ENCODE measurements at regions not wholly inside any gene's neighbourhood (a gene's known extent, or its start where the extent isn't known, plus 50 kb on each side); places are given as distances from the start of the nearest gene placed in this dataset.

DNA sequence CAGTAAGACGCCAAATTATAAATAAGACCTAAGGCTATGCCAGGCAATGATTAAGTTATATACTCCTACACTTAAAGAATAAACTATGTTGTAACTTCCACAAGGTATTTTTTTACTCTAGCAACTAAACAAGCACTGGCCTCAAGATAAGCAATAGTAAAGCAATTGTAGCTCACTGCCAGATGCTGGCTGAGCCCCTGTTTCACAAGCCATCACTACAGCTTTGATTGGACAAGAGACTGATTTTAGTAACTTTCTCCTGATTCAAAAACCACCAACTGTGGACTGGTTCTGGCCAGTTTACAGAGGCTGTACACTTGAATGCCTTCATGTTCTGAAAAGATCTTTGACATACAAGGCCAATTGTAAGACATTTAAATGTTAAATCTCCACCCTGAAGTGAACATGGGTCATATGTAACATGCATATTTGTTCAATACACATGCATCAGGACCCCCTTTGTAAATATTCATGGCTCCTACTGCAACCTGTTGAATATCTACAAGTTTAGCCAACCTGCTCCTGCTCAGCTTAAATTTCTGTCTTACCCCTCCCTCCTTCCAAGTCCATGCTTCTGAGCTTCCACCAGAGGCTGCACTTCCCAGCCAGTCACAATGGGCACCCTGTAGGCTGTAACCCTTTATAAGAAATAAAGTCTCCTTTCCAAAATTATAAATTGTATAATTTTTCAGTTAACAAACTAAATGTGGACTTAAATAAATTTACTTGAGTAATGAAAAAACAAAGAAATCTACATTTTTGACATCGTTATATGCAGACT lies 423.6 kb downstream of the ANKRD50 start:
- no peak for DNase-seq (ENCODE audit: low read depth)

DNA sequence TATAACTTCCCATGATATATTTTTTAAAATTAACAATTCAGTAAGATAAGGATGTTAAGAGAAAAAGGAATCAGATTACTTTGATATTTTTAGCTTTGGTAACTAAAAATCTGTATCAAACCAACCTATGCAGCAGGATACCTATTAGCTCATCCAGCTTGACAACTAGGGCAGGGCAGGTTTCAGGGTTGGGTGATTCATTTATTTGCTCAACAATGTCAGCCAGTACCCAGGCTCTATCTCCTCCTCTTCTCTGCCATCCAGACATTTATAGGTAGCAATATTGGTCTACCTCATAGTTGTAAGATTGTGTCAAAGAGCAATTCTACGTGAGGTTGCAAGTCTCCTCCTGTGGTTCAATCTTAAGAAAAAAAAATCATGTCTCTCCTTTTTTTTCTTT lies 421.9 kb downstream of the ANKRD50 start:
- DNase-seq (ENCODE audit: low read depth) = no peak

DNA sequence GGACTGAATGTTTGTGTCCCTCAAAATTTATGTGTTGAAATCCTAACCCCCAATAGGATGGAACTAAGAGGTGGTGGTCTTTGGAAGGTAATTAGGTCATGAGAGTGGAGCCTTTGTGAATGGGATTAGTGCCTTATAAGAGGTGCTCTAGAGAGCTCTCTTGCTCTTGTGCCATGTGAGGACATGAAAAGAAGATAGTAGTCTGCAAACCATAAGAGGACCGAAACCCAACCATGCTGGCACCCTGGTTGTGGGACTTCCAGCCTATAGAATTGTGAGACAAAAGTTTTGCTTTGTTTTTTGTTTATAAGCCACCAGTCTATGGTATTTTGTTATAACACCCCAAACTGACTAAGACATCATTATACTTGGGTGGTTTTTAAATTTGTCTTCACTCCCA lies 417.1 kb downstream of the ANKRD50 start:
- no peak for DNase-seq (ENCODE audit: low read depth)

DNA sequence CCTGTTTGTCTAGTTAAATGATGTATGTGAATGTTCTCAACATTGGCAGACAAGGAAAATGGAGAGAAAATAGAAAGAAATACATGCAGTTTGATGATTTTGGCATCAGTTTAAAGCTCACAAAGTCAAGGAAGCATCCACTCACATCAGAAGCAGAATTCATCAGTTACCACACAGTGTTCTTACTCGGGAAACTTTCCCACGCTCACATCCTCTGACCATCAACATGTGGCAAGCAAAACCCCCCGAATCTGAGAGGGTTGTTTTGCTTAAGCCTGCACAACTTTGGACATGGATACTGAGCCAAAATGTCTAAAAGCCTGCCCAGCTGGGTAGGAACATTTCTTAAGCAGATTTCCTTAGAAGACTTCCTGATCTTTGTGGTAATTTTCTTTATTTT lies 407.6 kb downstream of the ANKRD50 start:
- DNase-seq (ENCODE audit: low read depth) = no peak

DNA sequence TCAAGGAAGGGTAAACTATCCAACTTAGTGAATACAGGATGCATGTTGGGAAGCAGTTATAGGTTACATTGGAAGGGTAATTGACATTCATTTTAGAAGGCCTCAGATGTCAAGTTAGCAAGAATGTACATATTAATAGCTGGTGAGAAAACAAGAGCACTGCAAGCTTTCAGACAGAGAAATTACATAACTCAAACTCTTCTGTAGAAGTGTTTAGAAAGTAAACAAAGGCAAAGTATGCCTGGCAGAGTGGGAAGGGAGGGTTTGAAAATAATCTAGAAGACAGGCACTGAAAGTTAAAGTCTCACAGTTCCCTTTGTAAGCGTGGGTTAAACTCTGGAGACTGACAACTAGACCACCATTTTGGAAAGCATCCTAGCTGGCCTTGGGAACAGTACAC lies 406.2 kb downstream of the ANKRD50 start:
- DNase-seq (ENCODE audit: low read depth) = no peak

DNA sequence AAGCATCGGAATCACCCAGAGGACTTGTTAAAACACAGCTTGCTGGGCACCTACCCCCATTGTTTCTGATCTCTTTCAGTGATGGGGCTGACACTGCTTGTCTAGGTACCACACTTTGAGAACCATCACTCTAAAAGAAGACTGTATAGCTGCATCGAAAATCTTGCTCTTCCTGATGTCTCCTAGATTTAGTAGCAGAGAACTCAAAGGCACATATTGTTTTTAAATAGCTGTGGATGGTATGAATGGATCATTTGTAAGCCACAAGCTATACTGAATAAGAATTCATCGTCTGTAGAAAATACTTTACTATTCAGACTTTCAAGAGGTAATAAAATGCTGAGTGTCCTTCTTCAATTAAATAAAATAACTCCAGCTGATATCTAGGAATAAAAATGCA lies 405.4 kb downstream of the ANKRD50 start:
- DNase-seq (ENCODE audit: low read depth) = no peak

DNA sequence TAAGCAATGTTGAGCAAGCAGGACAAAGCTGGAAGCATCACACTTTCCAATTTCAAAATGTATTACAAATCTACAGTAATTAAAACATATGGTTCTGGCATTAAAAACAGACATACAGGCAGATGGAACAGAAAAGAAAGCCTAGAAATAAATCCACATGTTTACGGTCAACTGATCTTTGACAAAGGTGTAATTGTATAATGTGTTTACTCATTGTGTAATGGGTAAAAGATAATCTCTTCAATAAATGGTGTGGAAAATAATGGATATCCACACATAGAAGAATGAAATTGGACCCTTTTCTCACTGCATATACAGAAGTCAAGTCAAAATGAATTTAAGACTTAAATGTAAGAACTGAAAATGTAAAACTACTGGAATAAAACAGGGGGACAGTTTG lies 394.2 kb downstream of the ANKRD50 start:
- DNase-seq (ENCODE audit: low read depth) = no peak

DNA sequence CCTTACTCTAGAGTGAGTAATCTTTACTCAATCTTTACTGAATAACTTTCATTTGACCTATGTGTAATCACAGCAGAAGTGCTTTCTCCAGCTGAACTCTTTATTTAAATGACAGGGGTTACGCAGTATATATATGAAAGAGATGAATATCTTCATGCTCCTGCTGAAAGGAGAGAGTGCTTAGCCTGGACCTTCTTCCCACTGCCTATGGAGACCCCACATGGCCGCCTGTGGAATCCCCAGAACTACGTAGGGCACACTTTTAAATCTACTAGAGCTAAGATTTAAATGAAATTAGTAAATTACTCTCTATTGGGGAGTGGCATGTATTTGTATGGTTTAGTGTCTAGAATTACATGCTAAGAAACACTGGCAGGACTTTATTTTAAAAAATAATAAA lies 391.2 kb downstream of the ANKRD50 start:
- no peak for DNase-seq (ENCODE audit: low read depth)

DNA sequence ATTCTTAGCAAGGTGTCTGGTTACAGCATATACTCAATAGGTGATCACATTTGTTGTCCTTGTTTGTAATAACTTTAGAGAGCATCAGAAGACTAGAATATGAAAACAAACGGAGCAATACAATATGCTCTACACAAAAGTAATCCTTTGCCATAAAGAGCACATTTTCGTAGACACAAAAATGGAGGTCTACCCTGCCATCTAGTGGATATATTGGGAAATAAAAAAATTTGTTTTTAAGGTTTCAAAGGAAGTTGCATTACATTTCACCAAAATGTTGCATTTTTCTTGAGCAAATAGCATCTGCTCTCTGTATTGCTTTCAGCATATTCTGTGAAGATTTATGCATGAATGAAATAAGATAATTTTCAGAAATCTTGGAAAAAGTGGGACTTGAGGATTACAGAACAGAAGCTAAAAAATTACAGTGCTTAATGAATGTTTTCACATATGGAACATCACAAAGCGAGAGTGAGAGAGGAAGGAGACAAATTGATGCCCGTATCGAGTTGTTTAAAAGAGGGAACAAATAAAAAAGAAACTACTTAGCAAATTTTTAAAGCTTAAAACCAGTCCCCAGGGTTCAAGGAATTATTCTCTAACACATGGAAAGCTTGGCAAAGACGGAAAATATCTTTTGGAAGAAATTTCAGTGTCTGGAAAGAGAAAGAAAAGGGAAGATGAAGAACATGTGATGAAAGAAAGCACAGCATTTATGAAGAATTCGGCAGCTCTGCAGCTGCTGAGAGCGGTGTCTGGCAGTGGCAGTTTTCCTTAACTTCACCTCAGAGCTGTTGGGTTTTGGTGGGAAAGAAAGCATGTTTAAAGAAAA lies 390.1 kb downstream of the ANKRD50 start:
- DNase-seq (ENCODE audit: low read depth) = peak; percentile 55

DNA sequence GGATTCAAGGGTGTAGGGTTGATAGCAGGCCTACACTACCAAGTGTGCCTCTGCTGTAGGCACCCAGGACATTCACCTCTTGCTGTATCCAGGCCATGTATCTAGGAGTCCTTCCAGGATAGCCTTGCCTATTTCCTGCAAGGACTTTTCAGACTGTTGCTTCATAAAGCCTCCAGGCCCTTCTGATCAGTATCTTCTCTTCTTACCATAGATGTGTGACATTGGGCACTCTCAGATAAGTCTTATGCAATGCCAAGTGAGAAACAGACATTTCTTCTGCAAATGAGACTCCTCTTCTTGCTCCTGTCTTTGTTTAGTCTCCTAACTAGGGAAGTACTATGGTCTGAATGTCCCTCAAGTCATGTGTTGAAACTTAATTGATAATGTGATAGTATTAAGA lies 386.8 kb downstream of the ANKRD50 start:
- DNase-seq (ENCODE audit: low read depth) = no peak

DNA sequence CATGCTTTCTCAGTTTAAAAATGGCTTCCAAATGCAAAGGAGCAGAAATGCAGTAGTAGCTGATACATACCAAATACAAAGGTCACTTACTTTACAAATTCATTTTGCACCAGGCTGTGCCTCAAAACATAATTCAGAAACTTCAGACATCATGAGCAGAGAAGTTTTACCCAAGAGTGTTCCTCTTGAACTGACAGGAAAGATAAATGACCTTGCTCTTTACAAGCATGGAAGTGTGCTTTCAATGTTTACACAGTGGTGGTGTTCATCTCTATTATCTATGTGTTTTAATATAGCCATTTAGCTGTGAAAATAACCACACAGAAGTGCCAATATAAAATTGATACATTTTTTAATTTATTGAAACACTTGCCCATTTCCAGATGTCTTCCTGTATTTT lies 383.4 kb downstream of the ANKRD50 start:
- DNase-seq (ENCODE audit: low read depth) = no peak

DNA sequence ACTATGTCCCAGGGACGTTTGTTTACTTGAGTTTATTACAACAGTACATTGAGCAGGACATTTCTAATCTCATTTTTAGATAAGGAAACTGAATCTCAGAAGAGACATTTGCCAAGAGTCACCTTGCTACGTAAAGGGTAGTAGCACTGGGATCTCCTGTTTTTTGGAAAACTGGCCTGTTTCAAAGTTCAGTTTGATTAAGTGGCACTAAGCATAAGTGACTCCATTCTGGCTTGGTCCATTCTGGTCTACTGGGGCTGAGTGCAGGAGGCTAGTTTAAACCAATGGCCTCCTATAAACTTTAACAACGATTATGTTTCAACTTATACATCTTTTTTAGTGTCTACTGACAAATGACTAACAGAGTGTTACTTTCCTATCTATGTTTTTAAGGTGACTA lies 382.5 kb downstream of the ANKRD50 start:
- DNase-seq (ENCODE audit: low read depth) = no peak

DNA sequence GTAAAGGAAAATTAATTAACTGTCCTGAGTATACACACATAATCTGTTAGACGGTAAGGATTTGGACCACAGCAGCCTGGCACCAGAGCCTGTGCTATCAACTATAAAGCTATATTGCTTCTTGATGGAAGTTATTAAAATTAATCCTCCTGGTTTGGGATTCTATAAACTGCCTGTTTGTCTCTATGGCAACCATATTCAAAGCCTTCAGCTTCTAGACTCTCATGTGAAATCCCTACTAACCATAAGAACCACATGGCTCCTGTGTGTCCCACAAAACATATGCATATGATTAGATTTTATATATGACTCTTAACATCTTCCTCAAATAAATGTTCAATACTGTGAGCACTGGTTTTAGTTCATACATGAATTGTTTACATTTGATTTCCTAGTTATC lies 380.8 kb downstream of the ANKRD50 start:
- DNase-seq (ENCODE audit: low read depth) = no peak

DNA sequence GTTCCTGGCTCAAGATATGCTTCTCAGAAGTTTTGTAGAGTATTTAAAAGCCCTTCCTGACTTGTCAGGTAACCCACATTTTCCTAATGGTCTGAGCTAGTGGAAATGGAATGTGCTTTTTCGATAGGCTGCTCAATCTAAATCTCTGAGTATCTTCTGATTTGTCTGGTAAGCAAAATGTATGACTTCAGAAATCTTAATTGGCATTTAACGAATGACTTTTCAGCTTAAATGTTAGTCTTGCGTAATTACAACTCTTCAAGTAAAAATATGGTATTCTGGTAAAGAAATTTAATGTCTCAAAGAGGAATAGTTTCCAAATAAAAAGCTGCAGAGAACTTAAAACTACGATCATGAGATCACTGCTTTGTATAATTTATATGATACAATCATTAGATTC lies 379.1 kb downstream of the ANKRD50 start:
- DNase-seq (ENCODE audit: low read depth) = no peak

DNA sequence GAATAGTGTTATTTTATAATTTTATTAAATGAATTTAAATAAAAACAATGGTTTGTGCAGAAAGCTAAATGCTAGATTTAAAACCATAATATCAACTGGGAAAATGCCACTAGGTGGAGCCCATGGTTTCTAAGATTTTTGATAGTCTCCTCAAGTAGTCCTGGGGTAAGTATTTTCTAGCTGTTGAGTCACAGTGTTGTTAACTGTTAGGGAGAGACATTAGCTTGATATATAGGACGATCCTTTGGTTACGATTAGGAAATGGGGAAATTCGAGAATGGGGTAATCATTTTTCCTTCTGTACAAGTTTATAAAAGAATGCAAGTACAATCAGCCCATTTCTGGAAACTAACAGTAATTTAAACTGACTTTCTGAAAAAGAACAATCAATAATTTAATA lies 378.4 kb downstream of the ANKRD50 start:
- DNase-seq (ENCODE audit: low read depth) = peak; percentile 82

DNA sequence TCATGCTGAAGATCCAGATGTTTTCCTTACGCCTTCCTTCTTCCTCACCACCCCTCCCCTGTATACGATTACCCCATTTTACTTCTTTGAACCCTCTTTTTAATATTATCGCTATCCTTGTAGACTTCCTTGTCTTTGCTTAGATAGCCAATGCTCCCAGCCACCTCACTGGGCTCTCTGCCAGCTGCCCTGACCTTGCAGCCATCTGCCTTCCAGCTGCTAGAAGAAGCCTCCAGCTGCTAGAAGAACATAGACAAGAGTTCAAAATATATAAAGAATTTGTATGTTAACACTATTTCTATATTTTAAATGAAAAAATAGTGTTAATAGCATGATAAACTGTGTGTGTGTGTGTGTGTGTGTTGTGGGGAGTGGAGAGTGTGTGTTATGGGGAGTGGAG lies 374.7 kb downstream of the ANKRD50 start:
- DNase-seq (ENCODE audit: low read depth) = peak; percentile 46

DNA sequence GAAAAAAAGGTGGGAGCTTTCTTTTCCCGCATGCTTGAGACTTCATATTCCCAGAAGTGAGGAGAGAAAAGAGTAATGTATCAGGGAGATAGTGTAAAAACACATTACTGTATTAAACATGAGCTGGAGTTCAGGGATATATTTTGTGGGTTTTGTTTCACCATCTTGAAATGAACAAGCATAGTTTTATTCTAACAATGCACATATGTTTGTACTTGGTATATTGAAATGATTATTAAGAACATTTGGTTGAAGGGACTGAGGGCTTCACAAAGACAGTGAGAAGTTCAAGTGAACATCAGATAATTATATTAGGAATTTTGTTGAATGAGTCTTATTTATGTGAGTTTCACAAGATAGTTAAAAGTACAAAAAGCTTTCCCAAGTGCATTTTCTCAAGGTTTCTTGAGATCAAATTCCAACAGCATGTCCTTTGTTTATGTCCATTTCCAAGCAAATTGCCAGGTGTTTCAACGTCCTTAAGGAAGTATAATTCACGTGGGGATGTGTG lies 368.8 kb downstream of the ANKRD50 start:
- no peak for DNase-seq (ENCODE audit: low read depth)

DNA sequence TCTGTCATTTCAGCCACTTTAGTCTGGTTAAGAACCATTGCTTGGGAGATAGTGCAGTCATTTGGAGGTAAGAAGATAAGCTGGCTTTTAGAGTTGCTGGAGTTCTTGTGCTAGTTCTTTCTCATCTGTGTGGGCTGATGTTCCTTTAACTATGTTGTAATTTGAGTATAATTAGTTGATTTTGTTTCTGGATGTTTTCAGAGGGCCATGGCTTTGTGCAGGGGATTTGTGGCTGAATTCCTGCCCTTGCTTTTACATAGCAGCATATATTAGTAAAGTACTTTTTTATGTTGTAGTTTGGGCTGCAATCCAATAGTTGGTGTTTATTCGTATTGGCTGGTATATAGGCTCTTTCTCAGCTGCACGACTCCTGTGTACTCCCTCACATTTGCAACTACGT lies 339.6 kb downstream of the ANKRD50 start:
- DNase-seq (ENCODE audit: low read depth) = no peak

DNA sequence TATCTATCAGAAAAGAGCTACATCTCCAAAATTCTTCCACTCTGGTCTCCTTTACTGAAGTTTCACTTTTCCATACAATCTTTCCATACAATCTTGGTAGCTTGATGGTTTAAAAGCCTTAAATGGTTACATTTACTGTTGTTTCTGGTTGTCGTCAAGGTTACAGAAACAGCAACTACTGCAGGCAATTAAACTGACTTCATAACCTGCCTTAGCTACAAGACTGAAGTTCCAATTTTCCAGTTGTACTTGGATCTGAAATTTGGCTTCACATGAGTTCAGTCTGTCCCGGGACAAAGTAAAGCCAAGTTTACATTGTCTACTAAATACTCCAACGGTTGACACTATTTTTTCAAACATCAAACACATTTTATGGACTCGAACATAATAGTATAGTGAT lies 326.4 kb downstream of the ANKRD50 start:
- no peak for DNase-seq (ENCODE audit: low read depth)

DNA sequence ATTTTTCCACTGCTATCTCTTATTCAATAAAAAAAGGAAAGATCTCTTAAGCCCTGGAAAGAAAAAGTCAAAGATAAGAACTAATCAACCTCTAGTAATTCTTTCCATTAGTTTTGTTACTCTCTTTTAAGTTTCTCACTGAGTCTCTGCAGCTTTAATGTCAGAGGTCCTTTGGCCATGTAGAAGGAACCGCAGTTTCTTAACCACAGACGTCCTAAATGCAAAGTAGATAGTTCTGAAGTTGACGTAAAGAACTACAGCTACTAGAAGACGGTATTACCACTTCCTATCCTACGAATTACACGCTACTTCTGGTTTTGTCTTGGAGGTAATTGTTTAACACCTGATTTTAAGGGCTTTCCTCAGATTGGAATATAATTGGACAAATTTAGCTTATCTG lies 325.9 kb downstream of the ANKRD50 start:
- DNase-seq (ENCODE audit: low read depth) = no peak

DNA sequence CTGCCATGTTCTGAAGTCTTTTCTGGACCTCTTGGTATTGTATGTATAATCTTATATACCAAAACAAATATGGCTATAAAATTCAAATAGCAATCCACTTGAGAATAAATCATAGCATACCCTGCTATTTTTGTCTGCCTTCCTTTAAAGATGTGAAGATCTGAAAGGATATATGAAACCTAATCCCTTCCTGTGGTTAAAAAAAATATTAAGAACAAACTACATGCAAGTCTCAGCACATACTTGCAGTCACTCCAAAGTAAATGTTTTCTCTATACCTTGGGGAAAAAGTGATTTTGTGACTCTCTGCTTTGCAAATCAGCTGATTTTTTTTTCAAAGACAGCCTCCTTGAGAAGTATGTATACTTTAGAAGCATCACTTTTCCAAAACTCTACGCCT lies 322.9 kb downstream of the ANKRD50 start:
- peak; percentile 55 for DNase-seq (ENCODE audit: low read depth)

DNA sequence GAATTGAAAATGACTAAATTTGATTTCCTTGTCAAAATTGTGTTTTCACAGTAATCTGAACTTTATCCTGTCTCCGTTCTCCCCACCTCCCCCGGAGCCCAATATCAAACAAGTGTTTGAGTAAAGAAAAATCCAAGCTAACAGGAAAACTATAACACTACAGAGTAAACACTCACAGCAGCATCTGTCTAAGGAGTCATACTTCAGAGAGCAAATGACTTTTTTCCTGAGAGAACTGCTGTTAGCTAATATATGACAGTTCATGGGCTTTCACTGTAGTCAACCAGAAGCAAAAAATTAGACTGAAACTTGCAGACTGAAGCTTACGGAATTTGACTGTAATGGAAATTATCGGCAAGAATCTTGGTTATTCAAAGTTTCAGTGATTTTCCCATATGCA lies 321.7 kb downstream of the ANKRD50 start:
- DNase-seq (ENCODE audit: low read depth) = no peak

DNA sequence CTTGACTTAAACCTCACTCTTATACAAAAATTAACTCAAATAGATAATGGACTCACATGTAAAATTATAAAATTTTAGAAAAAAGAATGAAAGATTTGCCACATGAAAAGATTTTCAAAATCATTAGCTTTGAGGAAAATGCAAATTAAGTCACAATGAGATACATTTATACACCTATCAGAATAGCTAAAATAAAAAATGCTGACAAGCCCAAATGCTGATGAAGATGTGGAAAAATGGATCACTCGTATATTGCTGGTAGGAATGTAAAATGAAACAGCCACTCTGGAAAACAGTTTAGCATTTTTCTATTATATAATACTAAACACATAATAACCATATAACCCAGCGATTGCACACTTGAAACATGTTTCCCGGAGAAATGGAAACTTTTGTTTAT lies 316.2 kb downstream of the ANKRD50 start:
- no peak for DNase-seq (ENCODE audit: low read depth)
